ENCODE measurements at regions not wholly inside any gene's neighbourhood (a gene's known extent, or its start where the extent isn't known, plus 50 kb on each side); places are given as distances from the start of the nearest gene placed in this dataset.

GRCh38 chr18:22309191-22309590 is 108.5 kb downstream of the CTAGE1 start:
- Histone ChIP-seq H3K36me3 (ENCODE audit: insufficient read depth, low read length) (no peaks in the 10 kb centered on the region), H2AFZ (ENCODE audit: low read length) (no peak overlapping the region), H4K20me1 (ENCODE audit: insufficient read depth, low read length, poor library complexity, severe bottlenecking) (no peaks in the 10 kb centered on the region), H3K4me3 (ENCODE audit: low read length, poor library complexity, severe bottlenecking) (no peak overlapping the region), H3K4me2 (ENCODE audit: low read depth, low read length, poor library complexity, severe bottlenecking) (no peak overlapping the region), H3K9ac (ENCODE audit: low read depth, low read length, poor library complexity, severe bottlenecking) (no peak overlapping the region), H3K9me3 (ENCODE audit: insufficient read depth, low read depth, low read length) (no peaks in the 10 kb centered on the region), H3K79me2 (ENCODE audit: insufficient read depth, low read length) (no peaks in the 10 kb centered on the region), H3F3A (ENCODE audit: low read depth) (no peaks in the 10 kb centered on the region), H3K9me2 (replicated peaks; ENCODE audit: low read depth, low read length) (no peaks in the 10 kb centered on the region), H3K4me1 (ENCODE audit: insufficient read depth, low read length, poor library complexity, severe bottlenecking) (no peaks in the 10 kb centered on the region), H3K27me3 (ENCODE audit: insufficient read depth, low read length, poor library complexity, severe bottlenecking) (no peaks in the 10 kb centered on the region)
- TF ChIP-seq CTCF (conservative IDR thresholded peaks at IDR 0.05; ENCODE audit: low read length), result no peak
- TF ChIP-seq EZH2phosphoT487 (IDR thresholded peaks at IDR 0.05; ENCODE audit: borderline replicate concordance), result no peak

- no peaks in the 10 kb centered on the region for H4K20me1 ChIP-seq (ENCODE audit: insufficient read depth, low read length, poor library complexity, severe bottlenecking)
- no peak overlapping the region for H2AFZ ChIP-seq (ENCODE audit: low read length)
- H3K4me2 ChIP-seq (ENCODE audit: low read depth, low read length, poor library complexity, severe bottlenecking), result no peak overlapping the region
- TF ChIP-seq EZH2phosphoT487 (IDR thresholded peaks at IDR 0.05; ENCODE audit: borderline replicate concordance) (no peak), CTCF (conservative IDR thresholded peaks at IDR 0.05; ENCODE audit: low read length) (no peak)
- no peak overlapping the region for H3K9ac ChIP-seq (ENCODE audit: low read depth, low read length, poor library complexity, severe bottlenecking)
- H3K9me3 ChIP-seq (ENCODE audit: insufficient read depth, low read depth, low read length), result no peaks in the 10 kb centered on the region
- H3K9me2 ChIP-seq (replicated peaks; ENCODE audit: low read depth, low read length), result no peaks in the 10 kb centered on the region
- no peaks in the 10 kb centered on the region for H3K36me3 ChIP-seq (ENCODE audit: insufficient read depth, low read length)
- no peak overlapping the region for H3K4me3 ChIP-seq (ENCODE audit: low read length, poor library complexity, severe bottlenecking)
- H3K27me3 ChIP-seq (ENCODE audit: insufficient read depth, low read length, poor library complexity, severe bottlenecking), result no peaks in the 10 kb centered on the region
- H3F3A ChIP-seq (ENCODE audit: low read depth), result no peaks in the 10 kb centered on the region
- H3K79me2 ChIP-seq (ENCODE audit: insufficient read depth, low read length), result no peaks in the 10 kb centered on the region
- H3K4me1 ChIP-seq (ENCODE audit: insufficient read depth, low read length, poor library complexity, severe bottlenecking), result no peaks in the 10 kb centered on the region
These were observed 110.2 kb downstream of the CTAGE1 start for GRCh38 chr18:22307528-22307927.

GRCh38 chr18:22303927-22304326 is 113.8 kb downstream of the CTAGE1 start:
- H4K20me1 ChIP-seq (ENCODE audit: insufficient read depth, low read length, poor library complexity, severe bottlenecking), result no peaks in the 10 kb centered on the region
- no peaks in the 10 kb centered on the region for H3K9me2 ChIP-seq (replicated peaks; ENCODE audit: low read depth, low read length)
- H2AFZ ChIP-seq (ENCODE audit: low read length), result no peak overlapping the region
- no peaks in the 10 kb centered on the region for H3K4me1 ChIP-seq (ENCODE audit: insufficient read depth, low read length, poor library complexity, severe bottlenecking)
- no peaks in the 10 kb centered on the region for H3F3A ChIP-seq (ENCODE audit: low read depth)
- H3K9ac ChIP-seq (ENCODE audit: low read depth, low read length, poor library complexity, severe bottlenecking), result no peak overlapping the region
- H3K9me3 ChIP-seq (ENCODE audit: insufficient read depth, low read depth, low read length), result no peaks in the 10 kb centered on the region
- no peaks in the 10 kb centered on the region for H3K79me2 ChIP-seq (ENCODE audit: insufficient read depth, low read length)
- no peak overlapping the region for H3K4me2 ChIP-seq (ENCODE audit: low read depth, low read length, poor library complexity, severe bottlenecking)
- no peak for TF ChIP-seq CTCF (conservative IDR thresholded peaks at IDR 0.05; ENCODE audit: low read length)
- TF ChIP-seq EZH2phosphoT487 (IDR thresholded peaks at IDR 0.05; ENCODE audit: borderline replicate concordance), result no peak
- H3K4me3 ChIP-seq (ENCODE audit: low read length, poor library complexity, severe bottlenecking), result no peak overlapping the region
- no peaks in the 10 kb centered on the region for H3K36me3 ChIP-seq (ENCODE audit: insufficient read depth, low read length)
- H3K27me3 ChIP-seq (ENCODE audit: insufficient read depth, low read length, poor library complexity, severe bottlenecking), result no peaks in the 10 kb centered on the region
